Esophagus (tissue), 2 donors: ENCODE measurements at regions not wholly inside any gene's neighbourhood (a gene's known extent, or its start where the extent isn't known, plus 50 kb on each side); places are given as distances from the start of the nearest gene placed in this dataset.

Source experiments
- H3K27ac ChIP-seq, 2 donors: one replicate each; pipeline ENCODE4 v1.5.1; 2013; ENCODE audit warnings: low read depth in 2 of 2, mild to moderate bottlenecking in 2 of 2, inconsistent platforms in 1 of 2, low read length in 1 of 2, moderate library complexity in 1 of 2
- H3K27me3 ChIP-seq, 2 donors: one replicate each; pipeline ENCODE4 v1.6.1; 2013; ENCODE audit warnings: low read length in 2 of 2, control low read depth in 1 of 2, mild to moderate bottlenecking in 1 of 2; ENCODE audit not compliant: insufficient read depth in 2 of 2, control insufficient read depth in 1 of 2
- H3K36me3 ChIP-seq, 2 donors: one replicate each; pipeline ENCODE4 v1.6.1; 2013; ENCODE audit warnings: low read length in 1 of 2; ENCODE audit not compliant: control insufficient read depth in 2 of 2, insufficient read depth in 2 of 2
- H3K4me1 ChIP-seq, 2 donors: one replicate each; pipeline ENCODE4 v1.6.1; 2013; ENCODE audit warnings: low read length in 1 of 2; ENCODE audit not compliant: control insufficient read depth in 2 of 2, insufficient read depth in 2 of 2
- H3K4me3 ChIP-seq, 2 donors: one replicate each; pipeline ENCODE4 v1.5.1; 2013; ENCODE audit warnings: low read length in 2 of 2, mild to moderate bottlenecking in 2 of 2, low read depth in 1 of 2, moderate library complexity in 1 of 2
- H3K9me3 ChIP-seq, 2 donors: one replicate each; pipeline ENCODE4 v1.6.1; 2013; ENCODE audit warnings: mild to moderate bottlenecking in 2 of 2, low read depth in 1 of 2, low read length in 1 of 2, moderate library complexity in 1 of 2; ENCODE audit not compliant: control insufficient read depth in 2 of 2, insufficient read depth in 1 of 2
- WGBS, 2 donors: extraction: QIAGEN DNeasy Blood & Tissue Kit; methylation state at CpG; one replicate each; pipeline ENCODE4 v1.1.7; 2013; 5-methylcytosine and 5-hydroxymethylcytosine counted together
- donor health status: healthy with polysubstance abuse.
- donor health status: Bipolar disorder and iron deficiency.

GRCh38 chr2:174660984-174661675 lies 63.5 kb upstream of the WIPF1 start:
- WGBS, 2 donors, result 90 to 91% methylated on average over 9 of the region's 9 CpGs
- Histone ChIP-seq H3K9me3 (no peaks in the 10 kb centered on the region), H3K4me3 (no peak overlapping the region)

GRCh38 chr2:174659069-174659900 lies 61.7 kb upstream of the WIPF1 start:
- H3K4me1 ChIP-seq, result peaks cover 0 to 2% of the 10 kb centered on the region in 2 donors
- no peak overlapping the region for H3K27ac ChIP-seq
- H3K4me3 ChIP-seq, result no peak overlapping the region
- WGBS, 2 donors, result 80% methylated on average over 7 of the region's 7 CpGs
- no peaks in the 10 kb centered on the region for H3K27me3 ChIP-seq
- H3K9me3 ChIP-seq, result peaks cover 0 to 2% of the 10 kb centered on the region in 2 donors
- H3K36me3 ChIP-seq, result peaks cover 0 to 3% of the 10 kb centered on the region in 2 donors

More at GRCh38 chr2:174660984-174661675, 63.5 kb upstream of the WIPF1 start:
- Histone ChIP-seq H3K4me1 (peaks cover 0 to 2% of the 10 kb centered on the region in 2 donors), H3K36me3 (peaks cover 0 to 3% of the 10 kb centered on the region in 2 donors), H3K27me3 (no peaks in the 10 kb centered on the region), H3K27ac (no peak overlapping the region)

GRCh38 chr2:174656676-174657176 lies 59.1 kb upstream of the WIPF1 start:
- H3K4me3 ChIP-seq, result no peak overlapping the region
- no peak overlapping the region for H3K27ac ChIP-seq
- H3K4me1 ChIP-seq, result no peaks in the 10 kb centered on the region
- H3K9me3 ChIP-seq, result peaks cover 0 to 2% of the 10 kb centered on the region in 2 donors
- H3K36me3 ChIP-seq, result peaks cover 0 to 3% of the 10 kb centered on the region in 2 donors
- H3K27me3 ChIP-seq, result no peaks in the 10 kb centered on the region

- no peak overlapping the region for H3K27ac ChIP-seq
- H3K27me3 ChIP-seq, result no peaks in the 10 kb centered on the region
- peaks cover 0 to 3% of the 10 kb centered on the region in 2 donors for H3K36me3 ChIP-seq
- H3K4me1 ChIP-seq, result no peaks in the 10 kb centered on the region
- H3K9me3 ChIP-seq, result peaks cover 0 to 2% of the 10 kb centered on the region in 2 donors
- H3K4me3 ChIP-seq, result no peak overlapping the region
Observed at GRCh38 chr2:174656035-174656434, 58.4 kb upstream of the WIPF1 start.

GRCh38 chr2:174654419-174654941 lies 56.9 kb upstream of the WIPF1 start:
- 88 to 92% methylated on average over 4 of the region's 4 CpGs for WGBS, 2 donors
- Histone ChIP-seq H3K4me3 (no peak overlapping the region), H3K27me3 (no peaks in the 10 kb centered on the region), H3K9me3 (peaks cover 0 to 2% of the 10 kb centered on the region in 2 donors), H3K4me1 (no peaks in the 10 kb centered on the region), H3K27ac (no peak overlapping the region), H3K36me3 (no peaks in the 10 kb centered on the region)

- 92 to 97% methylated on average over 4 of the region's 4 CpGs for WGBS, 2 donors
- Histone ChIP-seq H3K9me3 (no peaks in the 10 kb centered on the region), H3K4me1 (no peaks in the 10 kb centered on the region), H3K27me3 (no peaks in the 10 kb centered on the region), H3K36me3 (no peaks in the 10 kb centered on the region), H3K4me3 (no peak overlapping the region), H3K27ac (no peak overlapping the region)
Observed at GRCh38 chr2:174648896-174649295, 51.3 kb upstream of the WIPF1 start.
